Bronchial epithelial cell (primary cell): ENCODE measurements at regions not wholly inside any gene's neighbourhood (a gene's known extent, or its start where the extent isn't known, plus 50 kb on each side); places are given as distances from the start of the nearest gene placed in this dataset.
A peak's percentile ranks its signal among the peaks of the same experiment; 100 is the strongest.

Experiments used
- DNase-seq: peaks from one replicate; pipeline ENCODE4 v3.0.0-alpha.2; 2010; ENCODE audit warnings: low read depth
- FAIRE-seq: peaks from 2 replicates; lab custom pipeline; 2011; peaks lifted over from hg19 to GRCh38; lab: Jason Lieb, UNC
- H3K27me3 ChIP-seq: 2 replicates; pipeline ENCODE4 v1.5.1; 2011; ENCODE audit warnings: low read length; ENCODE audit not compliant: control insufficient read depth, insufficient read depth
- H3K36me3 ChIP-seq: 2 replicates; pipeline ENCODE4 v1.5.1; 2011; ENCODE audit warnings: low read length; ENCODE audit not compliant: control insufficient read depth, insufficient read depth
- H3K4me3 ChIP-seq: 2 replicates; pipeline ENCODE4 v1.5.1; 2011; ENCODE audit warnings: mild to moderate bottlenecking, low read depth, low read length, control low read depth
- TF ChIP-seq, protein P1 (sequence below): IDR thresholded peaks from 2 replicates; pipeline ENCODE4 v1.5.1; 2011; ENCODE audit warnings: mild to moderate bottlenecking, moderate library complexity, low read length, control low read depth, inconsistent platforms; ENCODE audit not compliant: insufficient read depth, severe bottlenecking

DNA sequence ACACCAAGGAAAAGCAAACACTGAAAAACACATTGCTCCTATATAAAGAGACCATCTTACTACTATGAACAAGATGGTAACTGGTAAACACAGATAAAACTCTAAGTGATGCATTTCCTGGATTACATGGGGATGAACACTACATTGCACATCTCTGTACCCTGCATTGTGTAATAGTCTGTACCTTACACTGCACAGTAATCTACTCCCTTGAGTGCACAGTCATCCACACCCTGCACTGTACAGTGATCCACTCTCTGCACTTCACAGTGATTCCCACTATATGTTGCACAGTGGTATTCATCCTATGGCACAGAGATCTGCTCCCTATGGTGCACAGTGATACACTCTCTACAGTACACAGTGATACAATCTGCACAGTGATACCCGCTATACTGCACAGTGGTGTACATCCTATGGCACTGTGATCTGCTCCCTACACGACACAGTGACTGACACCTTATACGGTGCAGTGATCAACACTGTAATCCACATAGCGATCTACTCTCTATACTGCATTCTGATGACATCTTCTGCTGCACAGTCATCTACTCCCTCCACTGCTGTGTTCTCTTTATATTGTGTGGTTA lies 462.2 kb upstream of the RGPD4 start:
- no peak for FAIRE-seq
- peak; percentile 23 for DNase-seq
- TF ChIP-seq, protein P1, sequence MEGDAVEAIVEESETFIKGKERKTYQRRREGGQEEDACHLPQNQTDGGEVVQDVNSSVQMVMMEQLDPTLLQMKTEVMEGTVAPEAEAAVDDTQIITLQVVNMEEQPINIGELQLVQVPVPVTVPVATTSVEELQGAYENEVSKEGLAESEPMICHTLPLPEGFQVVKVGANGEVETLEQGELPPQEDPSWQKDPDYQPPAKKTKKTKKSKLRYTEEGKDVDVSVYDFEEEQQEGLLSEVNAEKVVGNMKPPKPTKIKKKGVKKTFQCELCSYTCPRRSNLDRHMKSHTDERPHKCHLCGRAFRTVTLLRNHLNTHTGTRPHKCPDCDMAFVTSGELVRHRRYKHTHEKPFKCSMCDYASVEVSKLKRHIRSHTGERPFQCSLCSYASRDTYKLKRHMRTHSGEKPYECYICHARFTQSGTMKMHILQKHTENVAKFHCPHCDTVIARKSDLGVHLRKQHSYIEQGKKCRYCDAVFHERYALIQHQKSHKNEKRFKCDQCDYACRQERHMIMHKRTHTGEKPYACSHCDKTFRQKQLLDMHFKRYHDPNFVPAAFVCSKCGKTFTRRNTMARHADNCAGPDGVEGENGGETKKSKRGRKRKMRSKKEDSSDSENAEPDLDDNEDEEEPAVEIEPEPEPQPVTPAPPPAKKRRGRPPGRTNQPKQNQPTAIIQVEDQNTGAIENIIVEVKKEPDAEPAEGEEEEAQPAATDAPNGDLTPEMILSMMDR, result no peak
- no peaks in the 10 kb centered on the region for H3K27me3 ChIP-seq
- H3K36me3 ChIP-seq, result no peaks in the 10 kb centered on the region
- no peak overlapping the region for H3K4me3 ChIP-seq

DNA sequence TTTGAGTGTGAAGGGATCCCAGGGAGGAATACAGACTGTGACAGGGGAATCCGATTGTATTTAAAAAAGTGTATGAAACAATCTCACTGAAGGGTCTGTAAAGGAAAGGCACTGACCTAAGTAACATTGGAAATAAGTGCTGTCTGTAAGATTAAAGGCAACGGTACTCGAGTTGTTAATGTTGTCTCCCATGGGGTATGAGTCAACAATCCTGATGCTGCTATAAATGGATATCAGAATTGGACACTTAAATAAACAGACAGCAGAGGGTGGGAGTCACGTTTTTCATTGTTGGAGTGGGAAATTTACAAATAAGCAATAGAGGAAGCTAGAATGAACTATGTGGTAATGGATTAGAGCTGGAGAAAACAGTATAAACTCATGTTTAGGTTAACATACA lies 452.4 kb upstream of the RGPD4 start:
- DNase-seq (no peak), FAIRE-seq (no peak)
- TF ChIP-seq, protein P1, result no peak
- Histone ChIP-seq H3K36me3 (no peaks in the 10 kb centered on the region), H3K27me3 (no peaks in the 10 kb centered on the region), H3K4me3 (no peak overlapping the region)

DNA sequence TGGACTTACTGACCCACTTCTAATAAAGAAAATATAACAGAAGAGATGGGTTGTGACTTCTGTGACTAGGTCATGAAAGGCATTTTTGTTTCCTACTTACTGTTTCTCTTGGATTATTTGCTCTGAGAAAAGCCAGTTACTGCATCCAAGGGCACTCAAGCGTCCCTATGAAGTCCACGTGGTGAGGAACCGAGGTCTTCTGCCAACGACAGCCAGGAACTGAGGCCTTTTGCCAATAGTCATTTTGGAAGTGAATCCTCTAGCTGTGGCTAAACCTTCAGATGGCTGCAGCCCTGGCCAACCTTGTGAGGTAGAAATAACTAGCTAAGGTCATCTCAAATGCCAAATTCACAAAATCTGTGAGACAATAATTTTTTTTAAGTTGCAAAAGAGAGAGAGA lies 449.8 kb upstream of the RGPD4 start:
- H3K36me3 ChIP-seq, result no peaks in the 10 kb centered on the region
- no peak for DNase-seq
- H3K27me3 ChIP-seq, result no peaks in the 10 kb centered on the region
- TF ChIP-seq, protein P1, result no peak
- no peak for FAIRE-seq
- no peak overlapping the region for H3K4me3 ChIP-seq

DNA sequence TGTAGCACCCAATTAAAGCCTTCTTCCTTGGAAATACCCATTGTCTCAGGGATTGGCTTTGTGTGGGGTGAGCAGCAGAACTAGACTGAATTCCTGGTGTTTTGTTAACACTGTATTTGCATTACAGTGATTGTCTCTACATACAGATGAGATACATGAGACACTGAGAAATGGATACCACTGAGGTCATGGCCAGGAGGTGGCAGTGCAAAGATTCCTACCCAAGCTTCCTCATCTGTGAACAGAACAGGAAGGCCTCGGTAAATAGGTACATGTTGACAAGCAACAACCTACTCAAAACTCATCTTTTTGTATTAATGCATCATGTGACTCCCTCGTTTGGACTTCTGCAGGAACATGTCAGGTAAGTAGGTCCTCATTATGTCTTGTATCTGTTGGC lies 445.8 kb upstream of the RGPD4 start:
- no peaks in the 10 kb centered on the region for H3K27me3 ChIP-seq
- TF ChIP-seq, protein P1, result peak; percentile 7
- DNase-seq (peak; percentile 20), FAIRE-seq (no peak)
- H3K36me3 ChIP-seq, result no peaks in the 10 kb centered on the region
- H3K4me3 ChIP-seq, result no peak overlapping the region

DNA sequence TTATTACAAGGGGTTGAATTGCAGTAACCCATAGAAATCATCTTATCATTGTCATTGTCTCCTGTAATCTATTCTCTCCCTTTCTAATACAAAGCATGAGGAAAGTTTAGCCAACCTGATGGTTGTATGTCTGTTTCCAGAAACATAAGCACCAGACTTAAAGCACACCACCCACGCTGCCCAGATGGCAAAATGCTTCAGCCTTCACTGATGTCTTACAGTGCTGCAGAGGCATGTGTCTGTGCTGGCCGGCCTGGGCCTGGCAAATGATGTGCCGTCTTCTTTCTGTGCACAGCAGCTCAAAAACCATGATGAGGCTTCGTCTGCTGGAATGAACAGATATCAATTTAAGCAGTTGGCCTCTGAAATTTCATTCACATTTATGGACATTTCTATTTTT lies 443.0 kb upstream of the RGPD4 start:
- no peaks in the 10 kb centered on the region for H3K36me3 ChIP-seq
- TF ChIP-seq, protein P1, result no peak
- H3K4me3 ChIP-seq, result no peak overlapping the region
- no peaks in the 10 kb centered on the region for H3K27me3 ChIP-seq
- FAIRE-seq (no peak), DNase-seq (no peak)

DNA sequence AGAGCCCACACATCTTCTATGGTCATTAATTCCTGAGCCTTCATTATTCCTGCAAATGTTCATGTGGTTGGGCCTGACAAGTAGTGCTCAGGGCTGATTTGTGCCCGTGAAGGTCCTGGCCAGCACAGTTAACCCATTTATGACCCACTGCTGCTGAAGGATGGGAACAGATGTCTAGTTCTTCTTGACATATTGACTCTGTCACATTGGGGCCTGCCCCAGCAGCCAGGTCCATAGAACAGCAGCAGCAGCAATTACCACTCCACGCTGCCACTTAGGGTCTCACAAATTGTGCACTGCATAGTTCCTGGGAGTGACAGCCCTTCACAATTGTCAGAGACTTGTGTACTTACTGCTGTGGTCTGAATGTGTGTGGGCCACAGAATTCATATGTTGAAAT lies 442.3 kb upstream of the RGPD4 start:
- H3K36me3 ChIP-seq, result no peaks in the 10 kb centered on the region
- H3K4me3 ChIP-seq, result no peak overlapping the region
- FAIRE-seq, result no peak
- TF ChIP-seq, protein P1, result no peak
- H3K27me3 ChIP-seq, result no peaks in the 10 kb centered on the region
- DNase-seq, result no peak
